GM19438 (cell line): ENCODE measurements at regions not wholly inside any gene's neighbourhood (a gene's known extent, or its start where the extent isn't known, plus 50 kb on each side); places are given as distances from the start of the nearest gene placed in this dataset.

Experiments used
- ATAC-seq: cut with Tn5 transposase; IDR thresholded peaks from one replicate; pipeline ENCODE4 v1.9.1; 2021; ENCODE audit warnings: low read depth; ENCODE audit not compliant: unreplicated experiment

DNA sequence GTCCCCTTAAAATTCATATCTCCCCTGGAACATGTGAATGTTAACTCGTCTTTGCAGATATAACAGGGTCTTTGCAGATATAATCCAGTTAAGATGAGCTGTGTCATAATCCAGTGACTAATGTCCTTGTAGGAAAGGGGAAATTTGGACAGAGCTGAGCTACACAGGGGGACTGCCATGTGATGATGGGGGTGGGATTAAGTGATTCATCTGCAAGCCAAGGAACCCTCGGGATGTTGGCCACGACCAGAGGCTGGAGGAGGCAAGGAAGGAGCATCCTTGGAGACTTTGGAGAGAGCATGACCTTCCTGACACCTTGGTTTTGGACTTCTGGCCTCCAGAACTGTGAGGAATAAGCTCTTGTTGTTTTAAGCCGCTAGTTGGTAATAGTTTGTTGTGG is 153.9 kb upstream of the PCBD1 start:
- no peak for ATAC-seq

GRCh38 chr10:71042699-71043098 is 154.3 kb upstream of the PCBD1 start:
- no peak for ATAC-seq

- ATAC-seq, result no peak
Measured at GRCh38 chr10:71043858-71044257, 155.5 kb upstream of the PCBD1 start.

GRCh38 chr10:71044720-71045119 is 156.4 kb upstream of the PCBD1 start:
- no peak for ATAC-seq

GRCh38 chr10:71045204-71045809 is 156.9 kb upstream of the PCBD1 start:
- no peak for ATAC-seq

DNA sequence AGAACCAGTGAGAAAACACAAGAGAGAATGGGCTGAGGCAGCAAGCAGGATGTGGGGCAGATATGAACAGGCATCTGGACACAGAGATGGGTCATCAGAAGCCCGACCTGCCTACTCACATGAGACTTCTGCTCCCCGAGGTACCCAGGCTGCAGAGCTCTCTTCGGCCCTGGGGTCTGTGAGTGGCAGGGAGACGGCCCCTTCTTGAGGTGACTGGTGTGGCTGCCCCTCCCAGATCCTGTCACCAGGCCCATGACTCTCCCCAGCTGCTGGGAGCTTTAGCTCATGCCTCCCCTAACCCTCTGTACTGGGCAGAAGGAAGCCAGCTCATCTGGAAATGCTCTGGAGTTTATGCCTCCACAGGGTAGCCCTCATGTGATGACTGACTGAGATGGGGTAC is 157.6 kb upstream of the PCBD1 start:
- no peak for ATAC-seq

GRCh38 chr10:71046747-71047146 is 158.4 kb upstream of the PCBD1 start:
- ATAC-seq, result no peak

- ATAC-seq, result no peak
Measured at GRCh38 chr10:71048971-71049615, 160.7 kb upstream of the PCBD1 start.

DNA sequence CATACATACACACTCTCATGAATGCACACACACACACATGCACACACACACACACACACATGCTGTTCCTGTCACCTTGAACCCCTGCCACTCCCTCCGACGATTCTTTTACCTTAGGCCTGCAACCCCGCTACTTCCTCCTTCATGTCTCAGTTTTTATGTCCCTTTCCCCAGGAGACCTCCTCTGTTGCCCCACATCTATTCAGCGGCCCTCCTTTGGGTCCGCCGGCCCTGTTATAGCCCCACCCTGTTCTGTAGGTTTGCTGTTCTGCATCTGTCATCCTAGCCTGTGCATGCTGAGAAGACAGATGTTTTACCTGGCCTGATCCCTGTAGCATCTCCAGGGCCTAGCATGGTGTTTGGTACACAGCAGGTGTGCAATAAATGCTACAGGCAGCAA is 161.6 kb upstream of the PCBD1 start:
- no peak for ATAC-seq

GRCh38 chr10:71052076-71052660 is 160.2 kb upstream of the UNC5B start:
- no peak for ATAC-seq

DNA sequence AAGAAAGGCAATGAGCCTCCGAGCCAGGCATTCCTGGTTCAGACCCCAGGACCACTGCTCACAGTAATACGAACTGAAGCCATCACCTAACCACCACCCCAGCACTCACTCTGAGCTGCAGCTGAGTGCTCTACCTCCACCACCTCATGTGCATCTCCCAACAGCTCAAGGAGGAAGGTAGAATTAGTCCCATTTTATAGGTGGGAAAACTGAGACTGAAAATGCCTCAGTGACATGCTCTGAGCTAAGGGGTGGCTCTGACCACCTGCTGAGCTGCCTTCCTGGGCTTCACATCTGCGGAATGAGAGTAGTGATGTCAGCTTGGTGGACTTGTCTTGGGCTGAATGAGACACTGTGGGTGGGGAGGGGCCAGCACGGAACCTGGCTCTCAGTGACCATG is 159.7 kb upstream of the UNC5B start:
- ATAC-seq, result no peak

DNA sequence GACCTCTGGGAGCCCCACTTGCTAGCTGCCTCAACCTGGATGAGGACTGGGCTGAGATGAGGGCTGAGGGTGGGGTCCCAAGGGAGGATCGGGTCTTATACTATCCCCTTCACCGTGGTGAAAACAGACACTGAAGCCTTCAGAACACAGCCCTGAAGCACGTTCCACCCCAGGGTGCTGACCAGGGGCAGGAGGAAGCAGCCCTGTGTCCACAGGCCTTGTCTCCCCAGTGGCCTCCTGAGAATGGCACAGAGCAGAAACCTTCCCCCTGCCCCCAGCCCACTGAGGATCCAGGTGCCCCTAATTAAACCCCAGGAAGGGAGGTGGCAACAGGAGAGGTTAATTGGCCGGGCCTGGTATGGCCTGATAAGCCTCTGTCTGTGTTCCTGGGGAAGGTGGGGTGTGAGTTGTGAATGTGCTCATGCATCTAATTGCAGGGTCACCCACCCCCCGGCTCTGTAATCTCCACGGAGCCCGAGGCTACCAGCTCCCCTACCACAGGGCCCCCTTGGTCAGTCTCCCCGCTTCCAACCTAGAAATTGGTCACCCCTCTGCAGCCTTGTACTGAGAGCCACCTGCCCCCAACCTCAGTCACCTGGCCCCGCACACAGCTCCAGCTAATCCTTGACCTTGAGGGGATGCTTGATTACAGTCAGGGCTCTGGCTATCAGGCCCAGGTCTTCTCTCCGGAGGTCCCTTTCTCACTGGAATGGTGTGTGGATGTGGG is 159.0 kb upstream of the UNC5B start:
- no peak for ATAC-seq

DNA sequence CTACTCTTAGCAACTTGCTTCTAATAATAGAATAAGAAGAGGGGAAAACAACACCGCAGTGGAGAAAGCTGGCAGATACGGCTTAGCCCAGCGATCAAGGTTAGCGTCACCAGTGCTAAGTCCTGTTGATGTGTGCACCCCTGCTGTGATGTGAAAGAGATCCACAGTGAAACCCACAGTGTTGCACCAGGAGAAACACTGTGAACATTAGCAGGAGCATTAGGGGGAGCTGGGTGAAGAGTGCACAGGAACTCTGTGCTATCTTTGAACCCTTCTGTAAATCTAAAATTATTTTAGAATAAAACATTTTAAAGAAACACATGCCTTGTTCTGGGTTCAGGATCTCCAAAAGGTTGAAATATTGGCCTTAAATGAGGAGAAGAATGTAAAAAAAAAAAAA is 154.1 kb upstream of the UNC5B start:
- ATAC-seq, result no peak

DNA sequence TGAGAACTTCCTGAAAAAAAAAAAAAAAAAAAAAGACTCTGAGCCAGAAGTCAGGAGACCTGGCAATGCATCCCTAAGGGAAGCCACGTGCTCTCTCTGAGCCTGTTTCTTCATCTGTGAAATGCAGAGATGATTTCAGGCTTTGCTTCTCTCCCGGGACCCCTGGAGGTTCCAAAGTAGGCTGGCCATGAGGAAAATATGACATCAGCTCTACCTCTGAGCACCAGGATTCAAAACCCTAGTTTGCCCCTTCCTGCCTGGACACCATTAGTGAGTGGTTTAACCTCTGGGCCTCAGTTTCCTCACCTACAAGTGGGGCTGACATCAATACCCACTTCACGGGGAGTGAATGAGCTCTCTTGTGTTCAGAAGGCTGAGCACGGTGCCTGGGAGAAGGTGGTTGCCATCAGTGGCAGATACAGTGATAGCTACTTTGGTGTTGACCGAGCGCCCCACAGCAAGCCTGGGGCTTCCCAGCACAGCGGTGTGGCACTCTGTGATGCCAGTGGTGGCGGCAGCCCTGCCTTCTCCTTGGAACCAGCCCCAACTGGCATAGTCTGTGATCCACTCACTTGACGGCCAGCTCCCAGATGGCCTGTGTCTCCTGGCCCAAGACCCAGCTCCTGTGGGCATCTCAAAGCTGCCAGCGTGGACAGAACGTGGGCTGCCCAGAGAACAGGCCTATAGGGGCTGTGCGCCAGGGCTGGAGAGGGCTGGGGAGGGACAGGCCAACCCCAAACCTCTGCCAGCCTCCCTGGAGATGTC is 153.1 kb upstream of the UNC5B start:
- no peak for ATAC-seq

GRCh38 chr10:71059943-71060342 is 152.4 kb upstream of the UNC5B start:
- no peak for ATAC-seq

DNA sequence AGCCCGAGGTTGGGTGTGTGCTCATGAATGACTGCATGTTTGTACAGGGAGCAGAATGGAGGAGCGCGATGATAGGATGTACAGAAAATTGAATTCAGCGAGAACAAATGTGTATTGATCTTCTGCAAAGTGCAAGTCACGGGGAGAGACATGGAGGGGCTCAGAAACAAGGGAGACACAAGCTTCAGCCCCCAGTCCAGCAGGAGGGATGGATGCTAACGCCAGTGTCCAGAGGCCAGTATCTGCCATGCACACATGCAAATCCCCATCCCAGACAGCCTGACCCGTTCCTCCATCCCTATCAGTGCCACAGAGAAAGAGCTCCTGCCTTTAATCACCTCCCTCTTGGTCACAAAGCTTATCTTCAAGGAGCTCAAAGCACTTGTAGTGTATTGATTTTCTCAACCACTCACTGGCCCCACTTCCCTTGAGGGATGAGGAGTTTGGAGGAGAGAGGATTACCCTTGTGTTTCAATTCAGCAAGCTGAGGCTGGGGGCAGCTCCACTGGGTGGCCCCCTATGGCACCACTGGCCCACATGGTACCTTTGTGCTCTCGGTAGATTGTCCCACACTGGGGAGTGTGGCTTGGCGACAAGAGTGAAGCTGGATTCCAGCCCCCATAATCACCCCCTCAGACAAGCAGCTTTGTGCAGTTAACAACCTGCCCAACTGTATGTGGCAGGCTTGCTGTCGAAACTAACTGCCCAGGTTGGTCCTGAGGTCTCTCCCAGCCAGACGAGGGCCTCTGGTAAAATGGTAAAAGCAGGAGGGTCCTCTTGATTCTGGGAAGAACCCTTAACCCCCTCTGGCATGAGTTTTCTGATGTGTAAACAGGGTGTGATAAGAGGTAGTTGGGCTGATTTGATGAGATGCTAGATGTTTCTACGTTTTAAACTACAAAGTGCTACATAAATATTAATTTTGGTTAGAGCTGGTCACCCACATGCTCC is 151.6 kb upstream of the UNC5B start:
- no peak for ATAC-seq

DNA sequence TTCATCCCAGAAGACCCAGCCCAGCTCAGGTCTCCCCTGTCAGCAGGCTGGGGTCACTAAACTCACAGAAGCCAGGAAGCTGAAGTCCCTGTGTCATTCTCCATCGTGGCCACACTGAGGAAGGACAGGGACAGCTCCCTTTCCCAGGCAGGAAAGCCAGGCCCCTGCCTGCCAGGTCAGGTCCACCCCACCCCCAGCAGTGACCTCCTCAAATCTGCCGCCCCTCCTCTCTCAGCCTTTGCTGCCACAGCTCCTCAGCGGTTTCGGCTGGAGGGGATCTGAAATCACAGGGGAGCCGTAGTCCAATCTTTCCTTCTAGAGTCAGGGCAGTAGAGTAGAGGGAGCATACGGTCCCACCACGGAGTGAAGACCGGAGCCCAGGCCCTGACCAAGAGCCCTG is 150.9 kb upstream of the UNC5B start:
- no peak for ATAC-seq

DNA sequence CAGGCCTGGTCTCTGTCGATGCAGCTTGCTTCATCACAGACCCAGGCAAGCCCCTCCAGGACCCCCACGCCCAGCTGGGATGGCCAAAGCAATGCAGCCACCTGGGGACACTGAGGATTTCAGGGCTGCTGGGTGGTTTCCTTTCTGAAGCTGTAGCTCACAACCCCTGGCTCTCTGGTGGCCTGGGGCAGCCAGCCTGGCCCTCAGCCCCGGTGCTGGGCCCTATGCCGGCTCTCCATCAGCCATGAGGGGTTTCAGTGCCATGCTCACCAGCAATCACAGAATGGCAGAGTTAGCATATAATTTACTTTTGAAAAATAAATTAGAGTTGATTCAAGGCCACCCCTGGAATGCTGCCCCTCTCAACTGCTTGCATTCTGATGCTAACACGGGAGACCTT is 150.2 kb upstream of the UNC5B start:
- ATAC-seq, result no peak

GRCh38 chr10:71063401-71063800 is 149.0 kb upstream of the UNC5B start:
- ATAC-seq, result no peak
